ENCODE measurements at regions not wholly inside any gene's neighbourhood (a gene's known extent, or its start where the extent isn't known, plus 50 kb on each side); places are given as distances from the start of the nearest gene placed in this dataset.

DNA sequence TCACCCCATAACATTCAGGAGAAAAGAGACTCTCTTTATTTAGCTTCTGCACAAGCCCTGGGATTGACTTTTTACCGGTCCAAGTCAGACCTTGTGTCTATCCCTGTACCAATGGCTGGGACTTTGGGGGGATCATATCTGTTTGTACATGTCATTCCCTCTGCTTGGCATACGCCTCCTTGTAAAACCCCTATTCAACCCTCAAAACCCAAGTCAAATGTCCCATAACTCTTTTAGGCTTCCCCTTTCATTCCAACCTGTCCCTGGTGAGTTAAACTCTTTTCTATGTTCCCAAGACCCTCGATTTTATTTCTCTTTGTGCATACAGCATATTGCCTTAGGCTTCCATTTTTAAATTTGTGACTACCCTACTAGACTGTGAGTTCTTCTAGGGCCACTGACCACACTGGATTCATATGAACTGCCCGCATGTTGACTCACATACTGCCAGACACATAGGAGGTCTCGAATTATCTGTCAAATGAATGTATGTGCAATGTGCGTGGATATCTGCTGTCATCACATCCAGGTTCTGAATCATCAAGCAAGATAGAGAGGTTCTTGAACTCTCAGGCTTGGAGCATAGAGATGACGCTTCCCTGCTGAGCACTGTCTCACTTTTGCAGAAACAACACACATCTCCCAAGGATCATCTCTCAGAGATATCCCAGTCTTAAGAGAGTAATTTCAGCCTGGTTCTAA, 548.6 kb upstream of the TBX3 start:
- TF ChIP-seq, protein P1, sequence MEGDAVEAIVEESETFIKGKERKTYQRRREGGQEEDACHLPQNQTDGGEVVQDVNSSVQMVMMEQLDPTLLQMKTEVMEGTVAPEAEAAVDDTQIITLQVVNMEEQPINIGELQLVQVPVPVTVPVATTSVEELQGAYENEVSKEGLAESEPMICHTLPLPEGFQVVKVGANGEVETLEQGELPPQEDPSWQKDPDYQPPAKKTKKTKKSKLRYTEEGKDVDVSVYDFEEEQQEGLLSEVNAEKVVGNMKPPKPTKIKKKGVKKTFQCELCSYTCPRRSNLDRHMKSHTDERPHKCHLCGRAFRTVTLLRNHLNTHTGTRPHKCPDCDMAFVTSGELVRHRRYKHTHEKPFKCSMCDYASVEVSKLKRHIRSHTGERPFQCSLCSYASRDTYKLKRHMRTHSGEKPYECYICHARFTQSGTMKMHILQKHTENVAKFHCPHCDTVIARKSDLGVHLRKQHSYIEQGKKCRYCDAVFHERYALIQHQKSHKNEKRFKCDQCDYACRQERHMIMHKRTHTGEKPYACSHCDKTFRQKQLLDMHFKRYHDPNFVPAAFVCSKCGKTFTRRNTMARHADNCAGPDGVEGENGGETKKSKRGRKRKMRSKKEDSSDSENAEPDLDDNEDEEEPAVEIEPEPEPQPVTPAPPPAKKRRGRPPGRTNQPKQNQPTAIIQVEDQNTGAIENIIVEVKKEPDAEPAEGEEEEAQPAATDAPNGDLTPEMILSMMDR (IDR thresholded peaks at IDR 0.05): no peak
- TF ChIP-seq POLR2A (IDR thresholded peaks at IDR 0.05): no peak
